B cell (primary cell): ENCODE measurements at regions not wholly inside any gene's neighbourhood (a gene's known extent, or its start where the extent isn't known, plus 50 kb on each side); places are given as distances from the start of the nearest gene placed in this dataset.

ENCODE experiments used
- ATAC-seq: fragments of 200-7000 bp; cut with Tn5 transposase; one replicate; pipeline ENCODE4 v1.10.0; 2021; ENCODE audit warnings: low read depth, mild to moderate bottlenecking, moderate number of reproducible peaks, moderate library complexity
- CTCF ChIA-PET: fragments of 350-600 bp; sonication (Branson Sonifier 250); formaldehyde crosslinking; loops from one replicate; lab custom pipeline; 2021; ENCODE audit warnings: antibody characterized with exemption, inconsistent platforms; lab: Charles Lee
- POLR2A ChIA-PET: fragments of 350-600 bp; sonication (Branson Sonifier 250); formaldehyde crosslinking; loops from one replicate; lab custom pipeline; 2021; ENCODE audit warnings: antibody characterized with exemption; lab: Charles Lee
- DNase-seq: peaks from one replicate; pipeline ENCODE4 v3.0.0; 2013
- H2AFZ ChIP-seq: 2 replicates; pipeline ENCODE4 v1.6.1; 2012; ENCODE audit warnings: mild to moderate bottlenecking, low read depth, low read length; ENCODE audit not compliant: insufficient read depth, poor library complexity, severe bottlenecking
- H3K27ac ChIP-seq, 2 donors: 1 replicate in 1 of 2; 2 replicates in 1 of 2; pipeline ENCODE4 v1.5.1; 2012 to 2013; ENCODE audit warnings: low read length in 2 of 2, mild to moderate bottlenecking in 2 of 2, moderate library complexity in 1 of 2
- H3K27me3 ChIP-seq, 4 experiments: fragments of 200-600 bp in 1 of 4; sonication (generic) in 1 of 4; replicated peaks in 1 of 4; 1 replicate in 2 of 4; 2 replicates in 2 of 4; pipeline versions ENCODE4 v1.6.1 to v1.7.0; 2013 to 2016; ENCODE audit warnings: low read length in 3 of 4, mild to moderate bottlenecking in 2 of 4, mixed read lengths in 1 of 4, moderate library complexity in 1 of 4; ENCODE audit not compliant: insufficient read depth in 4 of 4, control insufficient read depth in 3 of 4; ENCODE audit errors: control extremely low read depth in 1 of 4
- H3K36me3 ChIP-seq, 2 experiments: replicated peaks in 1 of 2; 1 replicate in 1 of 2; 2 replicates in 1 of 2; pipeline versions ENCODE4 v1.6.1 to v1.7.1; 2013; ENCODE audit warnings: low read length in 1 of 2; ENCODE audit not compliant: insufficient read depth in 2 of 2, control insufficient read depth in 1 of 2; ENCODE audit errors: control extremely low read depth in 1 of 2, extremely low read depth in 1 of 2
- H3K4me1 ChIP-seq, 2 donors: fragments of 200-600 bp in 1 of 2; sonication (generic) in 1 of 2; 1 replicate in 1 of 2; 2 replicates in 1 of 2; pipeline versions ENCODE4 v1.5.1 to v1.6.1; 2013 to 2017; ENCODE audit warnings: low read length in 2 of 2; ENCODE audit not compliant: control insufficient read depth in 2 of 2, insufficient read depth in 2 of 2
- H3K4me2 ChIP-seq: replicated peaks from 2 replicates; pipeline ENCODE3; 2012; ENCODE audit warnings: mild to moderate bottlenecking, low read depth, low read length; ENCODE audit not compliant: poor library complexity, severe bottlenecking
- H3K4me3 ChIP-seq, 5 experiments: fragments of 200-600 bp in 1 of 5; sonication (generic) in 1 of 5; 1 replicate in 3 of 5; 2 replicates in 2 of 5; pipeline versions ENCODE4 v1.5.1 to v1.7.0; 2011 to 2016; ENCODE audit warnings: low read length in 4 of 5, mild to moderate bottlenecking in 4 of 5, low read depth in 2 of 5, control low read depth in 1 of 5, moderate library complexity in 1 of 5; ENCODE audit not compliant: insufficient read depth in 1 of 5; ENCODE audit errors: control extremely low read depth in 1 of 5, extremely low read depth in 1 of 5
- H3K79me2 ChIP-seq: fragments of 200-600 bp; sonication (generic); one replicate; pipeline ENCODE4 v1.6.0; 2016; ENCODE audit warnings: low read length; ENCODE audit not compliant: control insufficient read depth, insufficient read depth
- H3K9ac ChIP-seq: fragments of 200-600 bp; sonication (generic); 2 replicates; pipeline ENCODE4 v1.6.1; 2017; ENCODE audit warnings: mild to moderate bottlenecking, low read length, moderate library complexity
- H3K9me3 ChIP-seq, 3 donors: one replicate each; pipeline versions ENCODE4 v1.6.1 to v1.7.1; 2013; ENCODE audit warnings: low read length in 2 of 3; ENCODE audit not compliant: control insufficient read depth in 2 of 3, insufficient read depth in 1 of 3; ENCODE audit errors: control extremely low read depth in 1 of 3
- H4K20me1 ChIP-seq: 2 replicates; pipeline ENCODE4 v1.6.0; 2012; ENCODE audit warnings: mild to moderate bottlenecking, low read length; ENCODE audit not compliant: insufficient read depth, control insufficient read depth, poor library complexity, severe bottlenecking
- H3K27ac Mint-ChIP-seq: one replicate; pipeline ENCODE4 v1.8.0; 2021; ENCODE audit warnings: mixed read lengths
- H3K27me3 Mint-ChIP-seq: one replicate; pipeline ENCODE4 v1.8.0; 2021; ENCODE audit warnings: mixed read lengths
- H3K4me1 Mint-ChIP-seq: one replicate; pipeline ENCODE4 v1.8.0; 2021; ENCODE audit warnings: mixed read lengths
- H3K4me3 Mint-ChIP-seq: one replicate; pipeline ENCODE4 v1.8.0; 2021; ENCODE audit warnings: mixed read lengths
- H3K9me3 Mint-ChIP-seq: one replicate; pipeline ENCODE4 v1.8.0; 2022; ENCODE audit warnings: mixed read lengths; ENCODE audit not compliant: insufficient read depth
- EZH2 ChIP-seq: IDR thresholded peaks from 2 replicates; pipeline ENCODE4 v1.6.1; 2012; ENCODE audit warnings: borderline replicate concordance, low read depth, mild to moderate bottlenecking, moderate library complexity, low read length; ENCODE audit not compliant: insufficient read depth, poor library complexity, severe bottlenecking
- WGBS: methylation state at CpG from one replicate; pipeline ENCODE4 v1.1.5; 2013; ENCODE audit warnings: missing lambda C conversion rate; ENCODE audit not compliant: insufficient coverage; 5-methylcytosine and 5-hydroxymethylcytosine counted together
- intact Hi-C: fragments of 100-400 bp; cut with micrococcal nuclease; formaldehyde crosslinking; loops from one replicate; pipeline ENCODE4 v1.10.0; 2022
- TF ChIP-seq, protein P1 (sequence below): fragments of 200-600 bp; IDR thresholded peaks from one replicate; pipeline ENCODE4 v1.8.0; 2022; ENCODE audit warnings: antibody characterized with exemption, mild to moderate bottlenecking

- WGBS, result 82% methylated on average over 1 of the region's 1 CpG
- Histone ChIP-seq H2AFZ (no peak overlapping the region), H3K9ac (no peak overlapping the region), H3K79me2 (no peaks in the 10 kb centered on the region), H3K9me3 (peaks cover 0 to 19% (median 0%) of the 10 kb centered on the region in 3 donors), H3K27me3 (peaks cover 0 to 35% (median 12%) of the 10 kb centered on the region in 4 experiments), H3K4me2 (no peak overlapping the region), H3K36me3 (no peaks in the 10 kb centered on the region), H3K4me3 (no peak overlapping the region), H4K20me1 (no peaks in the 10 kb centered on the region), H3K27ac (no peak overlapping the region), H3K4me1 (peaks cover 12 to 14% of the 10 kb centered on the region in 2 donors)
- Mint-ChIP-seq H3K4me3 (no peak overlapping the region), H3K27me3 (peaks cover 31% of the 10 kb centered on the region), H3K4me1 (peaks cover 12% of the 10 kb centered on the region), H3K27ac (no peak overlapping the region), H3K9me3 (peaks cover 4% of the 10 kb centered on the region)
- ATAC-seq (no peak), DNase-seq (no peak)
- intact Hi-C loops, result no loop called here
- POLR2A ChIA-PET, result no interaction called here
- no peak for TF ChIP-seq EZH2
- TF ChIP-seq, protein P1, sequence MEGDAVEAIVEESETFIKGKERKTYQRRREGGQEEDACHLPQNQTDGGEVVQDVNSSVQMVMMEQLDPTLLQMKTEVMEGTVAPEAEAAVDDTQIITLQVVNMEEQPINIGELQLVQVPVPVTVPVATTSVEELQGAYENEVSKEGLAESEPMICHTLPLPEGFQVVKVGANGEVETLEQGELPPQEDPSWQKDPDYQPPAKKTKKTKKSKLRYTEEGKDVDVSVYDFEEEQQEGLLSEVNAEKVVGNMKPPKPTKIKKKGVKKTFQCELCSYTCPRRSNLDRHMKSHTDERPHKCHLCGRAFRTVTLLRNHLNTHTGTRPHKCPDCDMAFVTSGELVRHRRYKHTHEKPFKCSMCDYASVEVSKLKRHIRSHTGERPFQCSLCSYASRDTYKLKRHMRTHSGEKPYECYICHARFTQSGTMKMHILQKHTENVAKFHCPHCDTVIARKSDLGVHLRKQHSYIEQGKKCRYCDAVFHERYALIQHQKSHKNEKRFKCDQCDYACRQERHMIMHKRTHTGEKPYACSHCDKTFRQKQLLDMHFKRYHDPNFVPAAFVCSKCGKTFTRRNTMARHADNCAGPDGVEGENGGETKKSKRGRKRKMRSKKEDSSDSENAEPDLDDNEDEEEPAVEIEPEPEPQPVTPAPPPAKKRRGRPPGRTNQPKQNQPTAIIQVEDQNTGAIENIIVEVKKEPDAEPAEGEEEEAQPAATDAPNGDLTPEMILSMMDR, result no peak
- CTCF ChIA-PET, result no interaction called here
Measured at GRCh38 chr11:119580751-119581150, 148.2 kb downstream of the NECTIN1 start.

- no peaks in the 10 kb centered on the region for H4K20me1 ChIP-seq
- no peaks in the 10 kb centered on the region for H3K79me2 ChIP-seq
- Mint-ChIP-seq H3K9me3 (peaks cover 4% of the 10 kb centered on the region), H3K27ac (no peak overlapping the region), H3K4me1 (peaks cover 14% of the 10 kb centered on the region), H3K27me3 (peaks cover 31% of the 10 kb centered on the region), H3K4me3 (no peak overlapping the region)
- H3K9ac ChIP-seq, result no peak overlapping the region
- 61% methylated on average over 2 of the region's 3 CpGs for WGBS
- peaks cover 12% of the 10 kb centered on the region in 2 donors for H3K4me1 ChIP-seq
- H3K4me3 ChIP-seq, result no peak overlapping the region
- intact Hi-C loops, result no loop called here
- peaks cover 0 to 19% (median 0%) of the 10 kb centered on the region in 3 donors for H3K9me3 ChIP-seq
- TF ChIP-seq EZH2, result no peak
- TF ChIP-seq, protein P1, result no peak
- no peak for DNase-seq
- POLR2A ChIA-PET, result no interaction called here
- no peak for ATAC-seq
- H3K36me3 ChIP-seq, result no peaks in the 10 kb centered on the region
- no peak overlapping the region for H2AFZ ChIP-seq
- no peak overlapping the region for H3K27ac ChIP-seq
- H3K4me2 ChIP-seq, result no peak overlapping the region
- peaks cover 0 to 30% (median 10%) of the 10 kb centered on the region in 4 experiments for H3K27me3 ChIP-seq
- CTCF ChIA-PET, result no interaction called here
Measured at GRCh38 chr11:119580081-119580480, 148.9 kb downstream of the NECTIN1 start.
